HUES64 (cell line): ENCODE measurements at regions not wholly inside any gene's neighbourhood (a gene's known extent, or its start where the extent isn't known, plus 50 kb on each side); places are given as distances from the start of the nearest gene placed in this dataset.

Experiments used
- H3K27ac ChIP-seq: 2 replicates; pipeline ENCODE4 v1.7.0; 2013; ENCODE audit warnings: low read depth, low read length, inconsistent platforms
- H3K27me3 ChIP-seq: 2 replicates; pipeline ENCODE4 v1.6.1; 2013; ENCODE audit warnings: mild to moderate bottlenecking, low read length; ENCODE audit not compliant: insufficient read depth
- H3K36me3 ChIP-seq: 2 replicates; pipeline ENCODE4 v1.6.1; 2013; ENCODE audit warnings: mild to moderate bottlenecking, low read length; ENCODE audit not compliant: insufficient read depth
- H3K4me1 ChIP-seq: 2 replicates; pipeline ENCODE4 v1.6.1; 2013; ENCODE audit warnings: mild to moderate bottlenecking, low read length, moderate library complexity; ENCODE audit not compliant: insufficient read depth
- H3K4me3 ChIP-seq: 2 replicates; pipeline ENCODE4 v1.5.1; 2013; ENCODE audit warnings: mild to moderate bottlenecking, low read length, moderate library complexity
- H3K9ac ChIP-seq: 2 replicates; pipeline ENCODE4 v1.6.1; 2013; ENCODE audit warnings: mild to moderate bottlenecking, low read depth, low read length
- H3K9me3 ChIP-seq: 2 replicates; pipeline ENCODE4 v1.6.1; 2013; ENCODE audit warnings: low read depth, low read length; ENCODE audit not compliant: insufficient read depth
- WGBS: fragments of 150-250, 120-280 bp; methylation state at CpG from one replicate; pipeline ENCODE4 v1.1.7; 2013; ENCODE audit warnings: missing lambda C conversion rate; 5-methylcytosine and 5-hydroxymethylcytosine counted together

- Histone ChIP-seq H3K27ac (no peak overlapping the region), H3K36me3 (no peaks in the 10 kb centered on the region), H3K9me3 (no peaks in the 10 kb centered on the region), H3K4me1 (no peaks in the 10 kb centered on the region), H3K4me3 (no peak overlapping the region), H3K9ac (no peak overlapping the region), H3K27me3 (no peaks in the 10 kb centered on the region)
- WGBS = 99% methylated on average over 2 of the region's 2 CpGs
Observed at GRCh38 chr3:166080096-166080495, 242.9 kb upstream of the BCHE start.

DNA sequence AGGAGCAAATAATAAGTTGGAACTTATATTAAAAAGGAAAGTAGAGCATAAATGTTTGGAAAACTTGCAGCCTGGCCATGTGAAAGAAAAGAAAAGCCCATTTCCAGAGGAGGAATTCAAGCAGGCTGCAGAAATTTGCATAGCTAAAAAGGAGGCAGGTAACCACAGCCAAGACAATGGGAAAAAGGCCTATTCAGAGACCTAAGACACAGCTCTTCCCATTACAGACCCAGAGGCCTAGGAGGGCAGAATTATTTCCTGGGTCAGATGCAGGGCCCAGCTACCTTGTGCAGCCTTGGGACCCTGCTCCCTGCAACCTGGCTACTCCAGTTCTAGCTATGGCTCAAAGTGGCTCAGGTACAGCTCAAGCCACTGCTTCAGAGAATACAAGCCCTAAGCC, 234.6 kb upstream of the BCHE start:
- no peaks in the 10 kb centered on the region for H3K36me3 ChIP-seq
- H3K4me1 ChIP-seq = peaks cover 13% of the 10 kb centered on the region
- H3K27ac ChIP-seq = no peak overlapping the region
- H3K27me3 ChIP-seq = no peaks in the 10 kb centered on the region
- no peaks in the 10 kb centered on the region for H3K9me3 ChIP-seq
- H3K4me3 ChIP-seq = no peak overlapping the region
- no peak overlapping the region for H3K9ac ChIP-seq

- no peak overlapping the region for H3K27ac ChIP-seq
- no peak overlapping the region for H3K4me3 ChIP-seq
- WGBS = 97% methylated on average over 3 of the region's 4 CpGs
- H3K9ac ChIP-seq = no peak overlapping the region
- no peaks in the 10 kb centered on the region for H3K27me3 ChIP-seq
- H3K9me3 ChIP-seq = no peaks in the 10 kb centered on the region
- H3K4me1 ChIP-seq = peaks cover 13% of the 10 kb centered on the region
- H3K36me3 ChIP-seq = no peaks in the 10 kb centered on the region
Observed at GRCh38 chr3:166064476-166064875, 227.3 kb upstream of the BCHE start.

- Histone ChIP-seq H3K4me3 (no peak overlapping the region), H3K36me3 (no peaks in the 10 kb centered on the region), H3K9me3 (no peaks in the 10 kb centered on the region), H3K27me3 (no peaks in the 10 kb centered on the region), H3K27ac (no peak overlapping the region), H3K9ac (no peak overlapping the region), H3K4me1 (no peaks in the 10 kb centered on the region)
- whole genome bisulfite sequencing = 92% methylated on average over 2 of the region's 2 CpGs
Observed at GRCh38 chr3:166060789-166061479, 223.7 kb upstream of the BCHE start.

GRCh38 chr3:166052440-166052839, 215.2 kb upstream of the BCHE start:
- Histone ChIP-seq H3K27me3 (no peaks in the 10 kb centered on the region), H3K9me3 (no peaks in the 10 kb centered on the region), H3K36me3 (no peaks in the 10 kb centered on the region), H3K4me1 (no peaks in the 10 kb centered on the region), H3K27ac (no peak overlapping the region), H3K4me3 (no peak overlapping the region), H3K9ac (no peak overlapping the region)
- 83% methylated on average over 5 of the region's 5 CpGs for WGBS

DNA sequence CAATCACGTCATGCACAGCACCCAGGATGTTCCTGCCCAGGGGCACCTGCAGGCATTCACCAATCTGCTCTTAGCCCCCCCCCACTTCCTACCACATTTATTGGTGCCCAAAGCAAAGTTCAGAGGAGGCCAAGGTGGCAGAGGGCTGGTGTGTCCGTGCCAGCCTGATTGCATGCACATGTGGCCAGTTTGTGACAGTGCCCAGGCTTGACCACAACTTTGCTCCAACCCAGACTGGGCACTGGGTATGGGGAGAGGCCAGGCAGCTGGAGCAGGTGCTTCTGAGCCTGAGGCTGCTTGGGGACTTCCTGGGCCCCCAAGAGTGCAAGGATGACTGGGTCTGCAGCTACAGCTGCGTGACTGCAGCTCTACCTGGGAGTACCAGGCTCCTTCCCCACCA, 192.3 kb upstream of the BCHE start:
- WGBS = 93% methylated on average over 3 of the region's 3 CpGs
- no peaks in the 10 kb centered on the region for H3K27me3 ChIP-seq
- H3K27ac ChIP-seq = no peak overlapping the region
- no peak overlapping the region for H3K4me3 ChIP-seq
- no peaks in the 10 kb centered on the region for H3K4me1 ChIP-seq
- H3K9me3 ChIP-seq = peaks cover 19% of the 10 kb centered on the region
- H3K36me3 ChIP-seq = no peaks in the 10 kb centered on the region
- H3K9ac ChIP-seq = no peak overlapping the region

DNA sequence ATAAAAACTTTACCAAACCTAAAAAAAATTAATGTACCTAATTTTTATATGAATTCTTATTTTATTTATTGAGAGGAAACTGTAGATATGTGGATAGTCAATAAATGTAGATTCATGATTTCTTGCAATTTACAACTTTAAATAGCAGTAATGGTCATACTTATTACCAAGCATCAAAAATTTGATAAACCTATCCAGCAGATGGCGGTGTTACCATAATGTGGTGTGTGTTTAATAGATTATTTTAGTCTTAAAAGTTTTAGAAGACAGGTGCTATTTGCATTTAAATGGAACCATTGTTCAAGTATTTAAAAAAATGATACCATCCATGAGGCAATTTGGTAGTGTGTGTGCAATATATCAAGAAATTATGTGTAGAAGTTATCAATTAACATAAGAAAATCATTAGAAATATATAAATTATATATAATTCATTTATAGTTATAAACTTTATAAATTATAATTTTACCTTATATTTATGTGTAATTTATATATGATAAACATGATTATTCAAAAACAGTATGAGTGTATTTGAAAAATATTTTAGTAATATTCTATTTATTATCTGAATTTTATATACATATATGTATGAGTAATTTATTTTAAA, 176.0 kb upstream of the BCHE start:
- H3K9ac ChIP-seq = no peak overlapping the region
- H3K27ac ChIP-seq = no peak overlapping the region
- H3K9me3 ChIP-seq = no peaks in the 10 kb centered on the region
- H3K4me1 ChIP-seq = no peaks in the 10 kb centered on the region
- H3K36me3 ChIP-seq = no peaks in the 10 kb centered on the region
- 0% methylated on average over 1 of the region's 1 CpG for WGBS
- H3K27me3 ChIP-seq = no peaks in the 10 kb centered on the region
- no peak overlapping the region for H3K4me3 ChIP-seq

DNA sequence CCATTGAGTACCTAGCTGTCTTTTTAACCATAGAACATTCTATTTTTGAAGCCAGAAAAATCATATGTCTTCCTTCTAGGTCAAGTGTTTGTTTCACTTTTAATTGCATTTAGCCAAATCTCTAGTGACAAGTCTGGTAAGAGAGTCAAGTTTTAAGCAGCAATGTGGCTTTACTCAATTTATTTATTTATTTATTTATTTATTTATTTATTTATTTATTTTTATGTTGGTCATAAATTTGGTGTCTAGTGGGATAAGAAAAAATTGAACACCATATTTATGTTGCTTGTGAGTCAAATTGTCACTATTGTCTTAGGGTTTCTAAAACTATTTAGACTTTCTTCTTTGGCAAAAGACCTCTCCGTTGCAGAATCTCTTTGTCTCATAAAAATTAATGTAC, 174.5 kb upstream of the BCHE start:
- Histone ChIP-seq H3K27me3 (no peaks in the 10 kb centered on the region), H3K4me1 (no peaks in the 10 kb centered on the region), H3K9ac (no peak overlapping the region), H3K27ac (no peak overlapping the region), H3K4me3 (no peak overlapping the region), H3K36me3 (no peaks in the 10 kb centered on the region), H3K9me3 (no peaks in the 10 kb centered on the region)
- 92% methylated on average over 1 of the region's 1 CpG for WGBS

DNA sequence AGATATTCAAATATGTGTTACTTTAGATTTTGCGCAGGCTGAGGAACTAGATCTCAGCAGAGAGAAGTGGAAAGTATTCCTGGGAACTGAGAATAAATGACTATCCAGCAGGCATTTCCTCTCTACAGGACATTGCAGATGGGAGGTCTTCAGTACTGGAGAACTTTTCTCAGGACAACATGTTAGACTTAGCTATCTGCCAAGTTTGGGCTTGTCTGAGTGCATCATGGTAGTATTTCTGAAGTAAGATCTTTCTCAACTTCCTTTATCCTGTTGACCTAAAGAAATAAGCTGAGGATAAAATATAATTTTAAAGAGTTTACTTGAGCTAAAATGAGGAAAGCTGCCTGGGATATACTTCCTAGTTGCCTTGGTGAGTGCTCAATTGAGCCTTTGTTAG, 167.9 kb upstream of the BCHE start:
- no peak overlapping the region for H3K9ac ChIP-seq
- no peak overlapping the region for H3K4me3 ChIP-seq
- H3K27me3 ChIP-seq = no peaks in the 10 kb centered on the region
- H3K36me3 ChIP-seq = no peaks in the 10 kb centered on the region
- H3K4me1 ChIP-seq = no peaks in the 10 kb centered on the region
- H3K9me3 ChIP-seq = no peaks in the 10 kb centered on the region
- 100% methylated on average over 1 of the region's 1 CpG for WGBS
- H3K27ac ChIP-seq = no peak overlapping the region

DNA sequence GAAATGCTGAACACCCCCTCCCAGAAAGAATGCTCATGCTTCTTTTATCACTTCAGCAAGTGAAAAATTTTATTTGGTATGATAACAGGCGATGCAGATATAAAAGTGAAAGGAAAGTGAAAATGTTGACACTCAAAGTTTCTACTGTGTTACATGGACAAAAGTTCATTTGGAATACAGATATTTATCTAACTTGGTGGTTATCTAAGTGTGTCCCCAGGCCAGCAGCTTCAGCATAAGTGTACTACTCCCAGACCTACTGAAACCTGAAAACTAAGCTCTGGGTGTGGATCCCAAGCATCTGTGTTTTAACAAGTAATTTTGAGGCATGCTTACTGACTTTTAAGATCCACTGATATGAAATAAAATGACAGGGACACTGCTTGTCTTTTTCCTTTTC, 157.1 kb upstream of the BCHE start:
- H3K9ac ChIP-seq = no peak overlapping the region
- WGBS = 94% methylated on average over 1 of the region's 1 CpG
- no peak overlapping the region for H3K27ac ChIP-seq
- no peaks in the 10 kb centered on the region for H3K36me3 ChIP-seq
- no peaks in the 10 kb centered on the region for H3K9me3 ChIP-seq
- no peak overlapping the region for H3K4me3 ChIP-seq
- H3K27me3 ChIP-seq = no peaks in the 10 kb centered on the region
- peaks cover 7% of the 10 kb centered on the region; the same call in 1 of the 2 replicates for H3K4me1 ChIP-seq

GRCh38 chr3:165984589-165984988, 147.4 kb upstream of the BCHE start:
- 36% methylated on average over 1 of the region's 1 CpG for WGBS
- Histone ChIP-seq H3K27ac (peak overlapping the region; percentile 81), H3K4me3 (no peak overlapping the region), H3K9ac (no peak overlapping the region), H3K27me3 (no peaks in the 10 kb centered on the region), H3K9me3 (no peaks in the 10 kb centered on the region), H3K36me3 (no peaks in the 10 kb centered on the region), H3K4me1 (peaks cover 25% of the 10 kb centered on the region)

DNA sequence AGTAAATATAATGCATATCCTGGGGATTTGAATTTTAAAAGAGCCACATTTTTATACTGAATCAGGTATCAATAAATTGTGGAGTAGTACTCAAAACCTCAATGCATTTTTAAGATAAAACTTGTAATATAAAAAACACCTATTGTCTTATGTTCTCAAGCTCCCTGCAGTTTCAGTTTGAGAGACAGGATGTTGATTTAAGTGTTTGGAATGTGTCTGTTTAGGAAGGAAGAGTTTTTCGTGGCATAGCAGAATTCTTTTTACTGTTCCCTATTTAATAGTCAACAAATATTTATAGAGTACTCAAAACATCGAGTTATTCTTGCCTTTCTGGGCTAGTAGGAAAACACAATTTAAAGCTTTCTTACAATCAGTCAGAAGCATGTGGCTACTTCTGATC, 146.1 kb upstream of the BCHE start:
- H3K9me3 ChIP-seq = no peaks in the 10 kb centered on the region
- H3K36me3 ChIP-seq = no peaks in the 10 kb centered on the region
- no peak overlapping the region for H3K9ac ChIP-seq
- peak overlapping the region; percentile 65 for H3K27ac ChIP-seq
- H3K4me3 ChIP-seq = no peak overlapping the region
- no peaks in the 10 kb centered on the region for H3K27me3 ChIP-seq
- H3K4me1 ChIP-seq = peaks cover 25% of the 10 kb centered on the region
- 100% methylated on average over 1 of the region's 2 CpGs for WGBS
